Spleen (tissue), 7 donors: ENCODE measurements at regions not wholly inside any gene's neighbourhood (a gene's known extent, or its start where the extent isn't known, plus 50 kb on each side); places are given as distances from the start of the nearest gene placed in this dataset.

ENCODE experiments used
- POLR2A ChIP-seq, 3 donors: fragments of 450-650 bp; IDR thresholded peaks; one replicate each; pipeline ENCODE4 v1.5.1; 2017; ENCODE audit warnings: antibody characterized with exemption in 3 of 3, mild to moderate bottlenecking in 1 of 3
- POLR2AphosphoS5 ChIP-seq, 3 donors: sonication (generic); formaldehyde crosslinking; IDR thresholded peaks; one replicate each; pipeline ENCODE4 v1.5.1; 2017; ENCODE audit warnings: antibody characterized with exemption in 3 of 3
- TF ChIP-seq, protein P1 (sequence below), 11 experiments: fragments of 200-600 bp in 7 of 11; fragments of 450-650 bp in 4 of 11; sonication (generic) in 4 of 11; IDR thresholded peaks in 8 of 11; conservative IDR thresholded peaks in 3 of 11; 1 replicate in 7 of 11; 2 replicates in 4 of 11; pipeline versions ENCODE4 v1.4.0 to v1.8.0; 2016 to 2021; ENCODE audit warnings: antibody characterized with exemption in 11 of 11, inconsistent platforms in 4 of 11, mild to moderate bottlenecking in 1 of 11
- donor health status: DM: no; HTN: no; CAD: no; lungs with moderate emphysema.
- donor health status: DM: no; HTN: no; CAD: no.
- donor health status: DM: no; HTN: no; CAD: no.

DNA sequence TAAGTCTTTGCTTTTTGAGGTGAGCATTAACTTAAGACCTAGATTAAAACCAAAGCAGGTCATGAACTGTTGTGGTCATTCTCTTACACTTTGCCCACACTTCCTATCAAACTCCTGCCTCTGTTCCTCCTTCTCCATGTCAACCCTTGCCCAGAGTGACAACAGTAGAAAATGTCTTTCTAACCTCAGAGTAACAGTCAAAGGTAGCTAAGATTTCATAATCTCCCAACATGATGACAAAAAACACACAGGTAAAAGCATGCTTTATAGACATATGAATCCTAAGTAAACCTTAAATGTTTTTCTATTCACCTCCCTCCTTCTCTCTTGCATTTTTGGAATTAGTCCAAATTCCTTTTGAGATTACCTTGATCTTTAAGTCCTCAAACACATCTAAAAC is 422.3 kb downstream of the SPATA31D1 start:
- TF ChIP-seq, protein P1, sequence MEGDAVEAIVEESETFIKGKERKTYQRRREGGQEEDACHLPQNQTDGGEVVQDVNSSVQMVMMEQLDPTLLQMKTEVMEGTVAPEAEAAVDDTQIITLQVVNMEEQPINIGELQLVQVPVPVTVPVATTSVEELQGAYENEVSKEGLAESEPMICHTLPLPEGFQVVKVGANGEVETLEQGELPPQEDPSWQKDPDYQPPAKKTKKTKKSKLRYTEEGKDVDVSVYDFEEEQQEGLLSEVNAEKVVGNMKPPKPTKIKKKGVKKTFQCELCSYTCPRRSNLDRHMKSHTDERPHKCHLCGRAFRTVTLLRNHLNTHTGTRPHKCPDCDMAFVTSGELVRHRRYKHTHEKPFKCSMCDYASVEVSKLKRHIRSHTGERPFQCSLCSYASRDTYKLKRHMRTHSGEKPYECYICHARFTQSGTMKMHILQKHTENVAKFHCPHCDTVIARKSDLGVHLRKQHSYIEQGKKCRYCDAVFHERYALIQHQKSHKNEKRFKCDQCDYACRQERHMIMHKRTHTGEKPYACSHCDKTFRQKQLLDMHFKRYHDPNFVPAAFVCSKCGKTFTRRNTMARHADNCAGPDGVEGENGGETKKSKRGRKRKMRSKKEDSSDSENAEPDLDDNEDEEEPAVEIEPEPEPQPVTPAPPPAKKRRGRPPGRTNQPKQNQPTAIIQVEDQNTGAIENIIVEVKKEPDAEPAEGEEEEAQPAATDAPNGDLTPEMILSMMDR (IDR thresholded peaks at IDR 0.05 in 8 of 11, conservative IDR thresholded peaks at IDR 0.05 in 3 of 11), result no peak
- TF ChIP-seq POLR2A (IDR thresholded peaks at IDR 0.05), result no peak
- TF ChIP-seq POLR2AphosphoS5 (IDR thresholded peaks at IDR 0.05), result no peak
